ENCODE measurements at regions not wholly inside any gene's neighbourhood (a gene's known extent, or its start where the extent isn't known, plus 50 kb on each side); places are given as distances from the start of the nearest gene placed in this dataset.

DNA sequence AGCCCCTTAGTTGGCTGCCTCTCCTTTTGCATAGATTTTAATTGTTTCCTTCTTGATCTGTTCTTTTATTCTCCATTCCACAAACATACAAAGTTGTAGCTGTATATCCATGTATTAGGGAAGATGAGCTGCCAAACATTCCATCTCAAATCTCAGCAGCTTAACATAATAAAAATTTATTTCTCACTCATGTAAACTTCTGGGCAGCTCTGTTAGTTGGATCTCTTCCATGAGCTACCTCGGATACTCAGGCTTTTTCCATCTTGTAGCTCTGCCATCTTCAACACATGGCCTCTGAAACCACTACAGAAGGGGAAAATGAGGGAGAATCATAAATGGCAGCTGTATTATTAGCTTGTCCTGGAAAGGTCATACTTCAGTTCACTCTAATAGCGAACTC lies 149.4 kb upstream of the BMP2 start:
- no peak for DNase-seq (ENCODE audit: low read depth in 4 of 4, low spot score in 1 of 4)

DNA sequence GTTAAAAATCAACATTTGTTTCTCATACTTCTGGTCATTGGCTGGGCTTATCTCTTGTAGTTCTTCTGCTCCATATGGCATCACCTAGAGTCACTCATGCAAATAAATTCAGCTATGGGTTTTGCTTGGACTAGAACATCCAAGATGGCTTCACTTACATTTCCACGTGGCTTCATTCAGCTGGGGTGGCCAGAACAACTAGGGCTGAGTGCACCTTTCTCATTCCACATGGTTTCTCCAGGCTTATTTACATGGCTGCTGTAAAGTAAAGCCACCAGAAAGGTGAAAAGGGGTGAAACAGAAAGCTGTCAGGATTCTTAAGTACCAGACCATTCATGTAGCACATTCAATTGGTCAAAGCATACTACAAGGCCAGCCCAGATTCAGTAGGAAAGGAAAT lies 151.1 kb upstream of the BMP2 start:
- DNase-seq (ENCODE audit: low read depth in 4 of 4, low spot score in 1 of 4): no peak

DNA sequence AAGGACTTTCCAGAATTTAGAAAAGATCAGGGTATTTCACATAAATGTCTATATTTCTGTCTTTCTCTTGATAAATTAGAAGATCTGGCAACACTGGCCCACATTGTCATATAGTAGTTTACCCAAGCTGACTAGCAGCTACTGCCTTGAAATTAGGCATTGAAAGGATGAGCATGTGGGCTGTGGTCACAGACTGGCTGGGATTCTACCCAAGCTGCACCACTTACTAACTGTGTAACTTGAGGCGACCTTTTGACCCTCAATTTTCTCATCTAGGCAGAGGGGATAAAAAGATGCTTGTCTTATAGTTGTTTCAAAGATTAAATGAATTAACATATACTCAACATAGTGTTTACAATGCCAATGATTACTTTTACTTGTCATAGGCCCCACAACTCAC lies 152.7 kb upstream of the BMP2 start:
- DNase-seq (ENCODE audit: low read depth in 4 of 4, low spot score in 1 of 4): no peak

DNA sequence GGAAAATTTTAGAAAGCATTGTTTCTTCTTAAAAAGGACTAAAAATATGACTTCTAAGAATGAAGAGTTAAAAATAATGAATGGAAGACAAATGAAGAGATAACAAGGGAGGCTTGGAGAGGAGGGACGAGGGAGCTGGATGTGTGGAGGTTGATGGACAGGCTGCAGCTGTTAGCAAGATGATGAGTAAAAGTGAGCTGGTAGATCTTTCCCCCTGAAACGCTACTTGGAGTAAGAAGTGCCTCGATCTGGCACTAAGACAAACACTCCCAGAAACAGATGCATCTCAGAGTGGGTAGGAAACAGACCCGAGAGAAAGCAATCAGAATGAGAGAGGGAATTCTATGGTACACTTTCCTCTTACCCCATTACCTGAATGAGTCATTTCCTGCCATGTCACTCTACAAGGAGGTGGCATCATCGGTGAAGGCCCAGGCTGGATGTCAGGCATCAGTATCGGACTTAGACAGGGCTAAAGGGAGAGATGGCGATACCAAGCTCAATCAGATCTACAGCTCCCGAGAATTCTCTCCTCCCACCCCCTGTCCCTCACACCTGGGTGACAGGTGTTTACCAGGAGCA lies 154.1 kb upstream of the BMP2 start:
- no peak for DNase-seq (ENCODE audit: low read depth in 4 of 4, low spot score in 1 of 4)

DNA sequence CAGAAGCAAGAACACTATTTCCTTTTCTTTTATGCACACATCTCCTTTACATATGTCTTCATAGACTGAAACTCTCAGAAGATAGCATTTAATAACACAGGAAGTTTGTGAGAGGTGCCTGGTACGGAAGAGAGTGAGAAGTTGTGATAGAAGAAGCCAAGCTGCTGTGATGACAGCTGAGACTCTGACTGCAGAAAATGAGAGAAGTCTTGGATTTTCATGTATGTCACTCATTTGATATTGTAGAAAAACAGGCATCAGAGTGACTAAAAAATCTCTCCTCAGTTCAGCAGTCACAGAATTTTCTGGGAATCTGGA lies 154.9 kb upstream of the BMP2 start:
- no peak for DNase-seq (ENCODE audit: low read depth in 4 of 4, low spot score in 1 of 4)

DNA sequence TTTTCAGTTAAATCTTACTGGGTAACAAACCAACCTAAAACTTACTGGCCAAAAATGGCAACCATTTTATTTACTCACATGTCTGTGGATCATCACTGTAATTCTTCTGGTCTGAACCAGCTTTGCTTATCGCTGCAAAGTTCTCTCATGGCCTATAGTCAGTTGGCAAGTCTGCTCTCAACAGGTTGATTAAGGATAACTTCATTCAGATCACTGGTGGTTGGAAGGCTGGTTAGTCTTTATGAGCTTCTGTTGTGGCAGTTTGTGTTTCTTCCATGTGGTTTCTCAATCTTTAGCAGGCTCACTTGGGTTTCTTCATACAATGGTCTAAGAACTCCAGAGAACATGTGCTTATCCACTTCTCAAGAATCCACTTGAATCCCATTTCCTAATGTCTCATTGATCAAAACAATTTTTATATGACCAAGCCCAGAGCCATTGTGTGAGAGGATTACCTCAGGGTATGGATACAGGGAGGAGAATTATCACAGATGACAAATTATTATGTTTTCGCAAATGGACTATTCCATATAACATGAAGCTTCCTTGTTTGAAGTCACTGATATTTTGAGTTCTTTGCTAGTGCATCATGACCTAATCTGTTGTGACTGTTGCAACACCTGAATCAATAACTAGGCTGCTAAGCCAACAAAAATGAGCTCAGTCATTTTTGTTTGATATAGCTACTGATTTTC lies 155.4 kb upstream of the BMP2 start:
- DNase-seq (ENCODE audit: low read depth in 4 of 4, low spot score in 1 of 4): no peak

DNA sequence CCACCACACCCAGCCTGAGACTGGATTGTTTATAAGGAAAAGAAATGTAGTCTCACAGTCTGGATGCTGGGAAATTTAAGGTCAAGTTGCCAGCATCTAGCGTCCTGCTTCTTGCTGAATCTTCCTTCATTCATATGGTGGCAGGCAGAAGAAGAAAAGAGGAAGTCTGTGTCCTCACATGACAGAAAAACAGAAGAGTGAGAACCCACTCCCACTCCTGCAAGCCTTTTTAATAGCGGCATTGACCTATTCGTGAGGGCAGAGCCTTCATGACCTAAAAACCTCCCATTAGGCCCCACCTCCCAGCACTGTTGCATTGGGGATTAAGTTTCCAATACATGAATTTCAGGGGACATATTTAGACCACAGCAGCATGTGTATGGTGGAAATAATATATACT lies 160.8 kb upstream of the BMP2 start:
- no peak for DNase-seq (ENCODE audit: low read depth in 4 of 4, low spot score in 1 of 4)

DNA sequence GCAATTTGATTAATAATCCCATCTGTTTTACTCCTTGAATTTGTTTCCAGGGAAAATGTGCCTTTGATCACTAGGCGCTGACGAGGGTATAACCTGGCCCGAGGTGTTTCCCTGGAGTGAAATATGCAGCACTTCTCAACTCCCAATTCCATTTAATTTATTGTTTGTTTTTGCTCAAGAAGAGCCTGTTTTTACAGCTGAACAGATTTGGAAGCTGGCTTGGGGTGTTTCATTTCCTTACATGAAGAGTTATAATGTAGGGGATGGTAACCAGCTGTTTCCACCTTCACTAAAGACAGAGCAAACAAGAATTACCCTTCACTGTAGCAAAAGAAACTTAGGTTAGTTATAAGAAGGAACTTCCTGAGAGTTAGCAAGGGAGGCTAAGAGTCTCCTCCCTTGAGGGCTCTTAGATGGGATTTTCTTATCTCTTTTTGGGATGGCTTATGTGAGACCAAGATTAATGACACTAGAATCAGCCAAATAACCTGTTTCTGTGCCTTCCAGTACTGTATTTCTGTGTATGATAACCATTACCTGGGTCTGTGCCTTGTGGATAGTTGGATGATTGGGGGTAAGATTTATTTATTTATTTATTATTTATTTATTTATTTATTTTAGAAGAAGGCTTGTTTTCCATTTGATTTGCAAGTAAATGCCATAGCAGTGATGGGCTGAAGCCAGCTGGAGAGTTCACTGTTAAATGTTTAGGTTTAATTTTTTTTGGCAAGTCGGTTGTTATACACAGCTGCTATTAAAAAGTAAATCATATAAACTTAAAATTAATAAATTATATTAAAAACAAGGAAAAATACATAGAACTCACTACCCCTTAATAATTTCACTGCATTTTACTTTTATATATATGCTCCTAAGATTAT lies 162.2 kb upstream of the BMP2 start:
- no peak for DNase-seq (ENCODE audit: low read depth in 4 of 4, low spot score in 1 of 4)

DNA sequence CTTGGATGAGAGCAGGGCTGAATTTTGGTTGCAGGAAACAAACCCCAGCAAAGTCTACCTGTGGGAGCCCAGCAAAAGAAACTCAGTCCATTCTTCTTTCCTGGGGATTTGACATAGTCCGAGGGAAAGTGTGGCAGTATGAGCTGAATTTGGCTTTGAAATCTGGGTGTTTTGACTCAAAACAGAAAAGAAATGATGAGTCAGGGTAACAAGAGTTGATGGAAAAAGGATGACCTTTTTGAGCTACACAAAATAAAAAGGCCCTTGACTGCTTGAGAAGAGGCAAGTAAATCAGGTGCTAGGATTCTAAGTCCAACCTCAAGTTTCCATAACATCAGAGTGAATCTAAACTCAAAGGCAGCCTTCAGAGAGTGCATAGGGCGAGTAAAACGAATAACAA lies 163.3 kb upstream of the BMP2 start:
- DNase-seq (ENCODE audit: low read depth in 4 of 4, low spot score in 1 of 4): no peak

DNA sequence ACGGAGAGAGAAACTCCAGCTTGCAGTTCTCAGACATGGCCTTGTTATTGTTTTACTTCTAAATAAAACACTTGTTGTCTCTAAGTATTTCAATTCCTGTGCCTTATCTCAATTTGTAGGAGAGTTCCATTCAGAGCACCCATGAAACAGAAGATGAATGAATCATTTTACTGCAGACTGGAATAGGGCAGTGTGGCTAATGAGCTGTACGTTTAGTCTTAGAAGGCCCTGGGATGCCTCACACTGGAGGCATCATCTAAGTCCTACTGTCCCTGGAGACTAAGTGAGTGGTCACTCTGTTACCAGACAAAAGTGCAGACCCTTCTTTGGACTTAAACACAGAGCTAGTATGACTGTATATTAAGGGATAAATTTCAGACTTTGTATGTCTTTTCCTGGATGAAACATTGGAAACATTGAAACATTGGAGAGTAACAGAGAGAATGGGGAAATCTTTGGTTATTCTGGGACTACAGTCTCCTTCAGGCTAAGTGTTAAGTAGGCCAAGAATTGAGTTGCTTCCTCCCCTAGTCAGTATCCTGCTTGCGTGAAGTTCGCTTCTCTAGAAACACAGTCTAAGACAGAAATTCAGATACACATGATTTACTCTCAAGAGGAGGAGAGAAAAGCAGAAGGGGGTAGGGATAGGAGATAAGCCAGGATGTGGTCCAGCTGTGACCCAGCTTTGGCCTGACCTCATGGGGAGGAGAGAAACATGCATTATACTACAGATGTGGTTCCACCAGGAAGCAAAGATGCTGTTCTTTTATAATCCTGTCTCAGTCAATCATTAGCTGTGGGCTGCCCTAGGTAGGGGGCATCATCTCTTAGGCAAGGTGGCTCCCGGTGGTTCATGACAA lies 167.4 kb upstream of the BMP2 start:
- DNase-seq (ENCODE audit: low read depth in 4 of 4, low spot score in 1 of 4): no peak

DNA sequence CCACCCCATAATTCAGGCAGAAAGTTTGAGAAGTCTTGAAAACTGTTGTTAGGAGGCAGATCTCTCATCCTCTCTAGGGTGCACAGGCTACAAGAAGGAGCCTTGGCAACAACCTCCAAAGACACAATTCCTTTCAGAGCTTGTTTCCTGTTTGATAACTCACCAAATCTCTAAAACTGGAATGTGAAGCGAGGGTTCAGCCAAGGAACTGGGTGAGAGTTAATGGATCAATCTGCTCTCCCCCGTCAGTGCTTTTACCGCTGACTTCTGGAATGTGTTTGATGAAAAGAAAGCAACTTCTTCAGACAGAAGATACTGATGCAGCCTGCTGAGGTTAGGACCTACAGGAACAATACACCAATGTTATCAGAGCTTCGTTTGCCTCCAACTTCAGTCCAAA lies 171.8 kb upstream of the BMP2 start:
- DNase-seq (ENCODE audit: low read depth in 4 of 4, low spot score in 1 of 4): no peak

DNA sequence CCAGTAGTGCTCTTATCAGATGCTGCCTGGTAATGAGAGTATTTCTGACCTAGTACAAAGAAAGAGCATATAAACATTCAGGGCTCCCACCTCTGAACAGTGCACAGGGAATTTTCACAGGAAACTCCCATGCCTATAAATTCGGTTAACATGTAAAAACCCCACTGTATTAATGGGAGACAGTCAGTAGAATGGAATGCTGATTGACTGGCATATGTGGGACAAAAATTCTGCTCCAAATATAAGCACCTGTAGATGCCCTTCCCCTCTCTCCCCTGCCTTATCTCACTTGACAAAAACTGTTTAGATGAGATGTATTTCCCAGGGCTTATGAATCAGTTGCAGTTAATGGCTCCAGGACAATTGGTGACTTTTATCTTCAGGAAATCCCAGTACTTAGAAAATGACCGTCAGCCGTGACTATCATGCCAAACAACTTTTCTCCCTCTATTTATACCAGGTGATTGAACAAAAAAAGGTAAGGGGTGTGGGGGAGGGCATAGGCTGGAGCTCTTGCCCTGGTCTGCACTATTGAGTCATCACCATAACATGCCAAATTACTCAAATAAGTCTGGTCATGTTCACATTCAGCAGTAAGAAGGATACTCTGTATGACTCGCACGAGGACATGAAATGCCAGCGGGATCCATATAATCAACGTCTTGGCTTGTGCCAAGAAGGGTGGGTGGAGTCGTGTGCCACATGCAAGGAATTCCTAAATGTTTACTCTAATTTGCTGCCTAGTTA lies 176.4 kb upstream of the BMP2 start:
- DNase-seq (ENCODE audit: low read depth in 4 of 4, low spot score in 1 of 4): no peak

DNA sequence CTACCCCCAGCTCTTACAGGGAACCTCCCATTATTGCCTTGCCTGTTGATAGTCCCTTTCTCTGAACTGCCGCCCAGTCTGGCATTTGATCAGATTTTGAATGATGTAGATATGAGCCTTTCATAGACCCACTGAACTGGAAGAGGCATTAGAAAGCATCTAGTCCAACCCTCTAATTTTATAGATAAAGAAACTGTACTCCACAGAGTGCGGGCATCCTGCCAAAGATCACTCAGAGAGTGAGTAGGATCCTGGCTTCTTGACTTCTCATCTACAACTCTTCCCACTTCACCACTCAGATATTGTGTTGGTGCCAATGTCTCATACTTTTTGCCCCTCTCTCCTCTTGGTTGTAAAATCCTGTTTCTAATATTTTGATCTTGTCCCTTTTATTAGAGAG lies 179.2 kb upstream of the BMP2 start:
- no peak for DNase-seq (ENCODE audit: low read depth in 4 of 4, low spot score in 1 of 4)

DNA sequence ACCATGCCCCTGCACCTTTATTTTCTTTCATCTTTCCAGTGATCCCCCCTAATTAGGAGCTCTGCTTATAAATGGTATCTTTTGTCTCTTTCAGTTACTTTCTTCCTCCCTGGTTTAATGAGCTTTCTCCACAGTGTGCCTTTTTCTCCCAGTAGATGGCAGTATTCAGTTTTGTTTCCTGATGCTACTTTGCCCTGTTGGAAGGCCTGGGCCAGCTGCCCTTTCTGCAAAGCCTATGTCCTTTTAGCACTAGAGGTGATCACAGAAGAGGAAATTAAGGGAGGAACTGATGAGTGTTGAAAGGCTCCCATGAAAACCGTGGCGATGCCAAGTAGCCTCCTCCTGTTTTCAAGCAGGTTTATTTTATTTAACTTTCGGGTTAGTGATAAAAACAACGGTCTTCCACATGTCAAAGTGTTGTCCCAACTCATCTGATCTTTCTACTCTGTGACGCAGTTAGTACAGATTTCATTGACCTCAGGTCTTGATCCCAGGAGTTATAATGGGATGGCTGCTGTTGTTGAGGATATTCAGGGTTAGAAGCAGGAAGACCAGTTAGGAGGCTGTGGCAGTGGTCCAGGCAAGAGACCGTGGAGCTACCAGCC lies 184.2 kb upstream of the BMP2 start:
- peak in 1 of 4 experiments; percentile 0 for DNase-seq (ENCODE audit: low read depth in 4 of 4, low spot score in 1 of 4)

DNA sequence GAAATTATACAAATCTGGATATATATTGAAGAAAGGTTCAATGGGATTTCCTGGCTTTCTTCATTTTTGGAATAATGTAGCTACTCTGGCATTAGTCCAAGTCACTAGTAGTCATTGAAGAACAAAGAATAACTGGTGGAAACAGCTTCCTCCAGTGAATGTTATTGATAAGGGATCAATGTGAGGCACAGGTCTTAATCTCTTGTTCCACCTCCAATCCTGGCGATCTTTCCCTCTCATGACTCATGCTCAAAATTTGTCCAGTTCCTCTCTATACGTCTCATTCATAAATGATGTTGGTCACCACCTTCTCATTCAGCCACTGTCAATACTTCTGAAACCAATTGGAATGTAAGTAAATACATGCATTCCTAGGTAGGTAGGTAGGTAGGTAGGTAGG lies 185.0 kb upstream of the BMP2 start:
- no peak for DNase-seq (ENCODE audit: low read depth in 4 of 4, low spot score in 1 of 4)

DNA sequence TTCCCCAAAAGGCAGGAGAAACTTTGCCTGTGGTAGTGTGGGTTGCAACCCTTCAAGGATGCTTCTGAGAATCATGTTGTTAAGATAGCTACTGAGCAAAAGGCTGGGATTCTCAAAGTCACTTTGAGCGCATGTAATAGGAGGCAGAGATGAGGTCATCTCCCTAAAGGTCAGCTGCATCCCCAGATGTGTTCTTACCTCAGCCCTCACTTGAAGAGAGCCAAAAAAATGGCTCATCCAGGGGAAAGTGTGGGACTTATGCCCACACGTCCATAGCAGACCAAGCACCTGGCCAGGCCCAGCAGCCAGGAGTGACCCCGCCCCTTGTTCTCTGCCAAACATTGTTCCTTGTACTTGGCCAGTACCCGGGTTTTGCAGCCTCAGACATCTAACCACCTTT lies 187.0 kb upstream of the BMP2 start:
- DNase-seq (ENCODE audit: low read depth in 4 of 4, low spot score in 1 of 4): no peak

DNA sequence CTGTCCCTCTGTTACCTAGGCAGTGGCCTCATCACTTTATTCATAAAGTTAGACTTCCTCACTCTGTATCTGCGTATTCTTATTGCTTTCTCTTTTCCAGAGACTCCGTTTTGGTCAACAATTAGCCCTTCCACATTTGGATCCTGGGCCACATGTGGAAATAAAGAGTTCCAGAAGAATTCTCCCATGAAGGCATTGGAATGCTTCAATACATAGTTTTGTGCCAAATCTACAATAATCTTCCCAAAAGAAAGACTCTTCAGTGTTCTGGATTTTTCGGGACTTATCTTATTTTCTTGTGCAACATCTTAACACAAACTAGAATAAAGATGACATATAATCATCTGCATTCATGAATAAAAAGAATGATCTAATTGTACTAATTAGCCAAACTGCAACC lies 187.7 kb upstream of the BMP2 start:
- DNase-seq (ENCODE audit: low read depth in 4 of 4, low spot score in 1 of 4): no peak

DNA sequence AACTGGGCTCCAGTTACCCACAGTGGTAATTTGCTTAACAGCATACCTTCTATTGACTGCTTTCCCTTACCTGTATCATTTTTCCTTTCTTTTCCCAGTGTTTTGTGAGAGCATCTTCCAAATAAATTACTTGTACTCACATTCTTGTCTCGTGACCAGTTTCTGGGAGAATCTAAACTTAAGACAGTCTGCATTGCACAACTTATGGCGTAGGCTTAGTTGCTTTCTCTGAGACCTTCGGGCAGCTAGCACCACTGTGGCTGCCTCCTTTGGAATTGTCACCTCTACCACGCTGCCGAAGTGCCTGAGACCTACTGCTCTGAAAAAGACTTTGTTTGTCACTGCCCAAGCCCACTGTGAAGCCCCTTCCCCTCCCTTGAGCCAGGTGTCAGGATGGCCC lies 188.1 kb upstream of the BMP2 start:
- no peak for DNase-seq (ENCODE audit: low read depth in 4 of 4, low spot score in 1 of 4)

DNA sequence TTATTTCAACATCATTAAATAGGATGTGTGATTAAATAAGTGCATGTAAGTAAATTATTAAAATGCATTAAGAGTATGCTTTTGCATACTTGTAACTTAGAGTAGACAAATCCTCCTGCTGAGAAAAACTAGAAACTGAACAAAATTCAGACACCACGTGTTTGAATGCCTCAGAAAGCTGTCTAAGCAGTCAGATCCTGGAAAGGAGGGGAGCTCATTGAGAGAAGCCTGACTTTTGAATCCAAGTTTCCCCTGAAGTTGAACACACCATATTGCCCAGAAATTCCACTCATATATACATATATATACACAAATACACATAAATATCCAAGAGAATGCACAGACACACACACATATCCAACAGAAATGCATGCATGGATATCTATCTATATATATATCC lies 190.0 kb upstream of the BMP2 start:
- no peak for DNase-seq (ENCODE audit: low read depth in 4 of 4, low spot score in 1 of 4)

DNA sequence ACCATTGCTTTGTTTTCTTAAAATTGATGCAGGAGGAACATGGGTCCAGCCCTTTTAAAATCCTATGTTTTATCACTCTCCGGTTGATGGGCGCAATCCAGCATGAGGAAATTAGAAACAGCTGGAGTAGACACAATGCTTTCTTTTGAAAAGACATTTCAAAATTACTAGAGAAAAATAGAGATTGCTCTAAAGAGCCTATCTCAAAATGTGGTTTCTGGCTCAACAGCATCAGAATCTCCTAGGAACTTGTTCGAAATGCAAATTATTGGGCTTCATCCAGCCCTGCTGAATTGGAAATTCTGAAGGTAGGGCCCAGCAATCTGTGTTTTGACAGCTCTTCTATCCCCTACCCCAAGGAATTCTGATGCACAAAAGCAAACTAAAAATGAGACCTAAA lies 190.8 kb upstream of the BMP2 start:
- no peak for DNase-seq (ENCODE audit: low read depth in 4 of 4, low spot score in 1 of 4)
